Ascending aorta (tissue), 2 donors: ENCODE measurements at regions not wholly inside any gene's neighbourhood (a gene's known extent, or its start where the extent isn't known, plus 50 kb on each side); places are given as distances from the start of the nearest gene placed in this dataset.

Source experiments
- DNase-seq, 2 donors: peaks; one replicate each; pipeline ENCODE4 v3.0.0-alpha.2; 2019; ENCODE audit warnings: low spot score in 2 of 2
- H3K27ac ChIP-seq, 2 donors: fragments of 200-600 bp; sonication (generic); one replicate each; pipeline ENCODE4 v1.5.1; 2016 to 2017; ENCODE audit warnings: mild to moderate bottlenecking in 1 of 2
- H3K27me3 ChIP-seq: fragments of 200-600 bp; sonication (generic); one replicate; pipeline ENCODE4 v1.5.1; 2017
- H3K36me3 ChIP-seq, 2 donors: fragments of 200-600 bp; sonication (generic); one replicate each; pipeline ENCODE4 v1.5.1; 2016
- H3K4me1 ChIP-seq, 2 donors: fragments of 200-600 bp; sonication (generic); one replicate each; pipeline ENCODE4 v1.5.1; 2016 to 2017; ENCODE audit warnings: mild to moderate bottlenecking in 1 of 2
- H3K4me3 ChIP-seq, 2 donors: fragments of 200-600 bp; sonication (generic); one replicate each; pipeline ENCODE4 v1.5.1; 2016 to 2017; ENCODE audit warnings: mild to moderate bottlenecking in 1 of 2
- H3K9me3 ChIP-seq, 2 donors: fragments of 200-600 bp; sonication (generic); one replicate each; pipeline ENCODE4 v1.5.1; 2016
- CTCF ChIP-seq, 3 experiments: fragments of 200-600 bp in 2 of 3; fragments of 450-650 bp in 1 of 3; sonication (generic) in 2 of 3; IDR thresholded peaks; one replicate each; pipeline ENCODE4 v1.5.1; 2016 to 2019; ENCODE audit warnings: antibody characterized with exemption in 3 of 3, mild to moderate bottlenecking in 1 of 3, moderate library complexity in 1 of 3
- intact Hi-C: fragments of 100-400 bp; cut with DNase I; formaldehyde crosslinking; loops from one replicate; pipeline ENCODE4 v1.15.1; 2023

- H3K27me3 ChIP-seq = no peaks in the 10 kb centered on the region
- intact Hi-C loops = no loop called here
- DNase-seq = no peak
- no peaks in the 10 kb centered on the region for H3K36me3 ChIP-seq
- H3K27ac ChIP-seq = peak overlapping the region; percentile 34 to 64
- TF ChIP-seq CTCF (IDR thresholded peaks at IDR 0.05) = no peak
- H3K9me3 ChIP-seq = no peaks in the 10 kb centered on the region
- H3K4me1 ChIP-seq = peaks cover 0 to 8% of the 10 kb centered on the region in 2 donors
- no peak overlapping the region for H3K4me3 ChIP-seq
These were observed 104.9 kb upstream of the KCND2 start for GRCh38 chr7:120168066-120168465.

- H3K27me3 ChIP-seq = no peaks in the 10 kb centered on the region
- intact Hi-C loops = no loop called here
- peaks cover 0 to 10% of the 10 kb centered on the region in 2 donors for H3K4me1 ChIP-seq
- no peak for TF ChIP-seq CTCF (IDR thresholded peaks at IDR 0.05)
- H3K36me3 ChIP-seq = no peaks in the 10 kb centered on the region
- H3K27ac ChIP-seq = peak overlapping the region in 1 of 2 donors; percentile 42
- H3K9me3 ChIP-seq = no peaks in the 10 kb centered on the region
- no peak for DNase-seq
- H3K4me3 ChIP-seq = no peak overlapping the region
These were observed 102.8 kb upstream of the KCND2 start for GRCh38 chr7:120169996-120170783.

DNA sequence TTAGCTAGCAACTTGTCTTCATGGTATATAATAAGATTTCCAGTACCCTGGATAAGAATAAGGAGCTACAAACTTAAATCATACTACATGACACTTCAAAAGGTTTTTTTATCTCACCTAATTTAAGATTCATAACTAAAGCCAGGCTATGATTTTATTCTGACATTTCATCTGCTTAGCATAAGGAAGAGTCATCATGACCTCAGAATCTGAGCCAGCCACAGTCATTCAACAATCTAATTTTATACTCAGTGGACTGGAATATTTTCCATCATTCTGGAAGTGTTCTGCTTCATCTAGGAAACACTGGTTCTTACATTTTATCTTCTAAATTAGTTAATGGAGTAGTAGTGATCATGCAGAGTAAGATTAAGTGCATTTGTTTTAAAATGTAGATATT, 102.1 kb upstream of the KCND2 start:
- DNase-seq = no peak
- Histone ChIP-seq H3K36me3 (no peaks in the 10 kb centered on the region), H3K27ac (peak overlapping the region in 1 of 2 donors; percentile 42)

DNA sequence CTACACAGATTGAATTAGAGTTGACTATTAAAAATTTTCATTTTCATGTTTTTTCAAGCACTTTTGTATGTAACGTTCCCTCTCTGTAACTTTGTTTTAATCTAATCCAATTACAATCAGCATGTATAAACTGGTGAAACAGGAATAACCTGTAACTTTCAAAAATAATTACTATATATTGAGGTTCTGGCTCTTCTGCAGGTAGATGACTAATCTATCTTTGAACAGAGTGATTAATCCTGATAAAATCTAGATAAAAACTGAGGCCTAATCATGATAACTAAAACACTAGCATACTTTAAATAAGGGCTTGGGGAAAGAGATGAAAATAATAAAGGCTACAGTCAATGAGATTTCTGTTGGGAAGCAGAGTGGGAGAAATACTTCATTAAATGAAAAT, 101.6 kb upstream of the KCND2 start:
- intact Hi-C loops = no loop called here
- H3K4me1 ChIP-seq = peaks cover 0 to 10% of the 10 kb centered on the region in 2 donors
- no peak overlapping the region for H3K4me3 ChIP-seq
- no peaks in the 10 kb centered on the region for H3K27me3 ChIP-seq
- no peaks in the 10 kb centered on the region for H3K36me3 ChIP-seq
- TF ChIP-seq CTCF (IDR thresholded peaks at IDR 0.05) = no peak
- H3K9me3 ChIP-seq = no peaks in the 10 kb centered on the region
- no peak for DNase-seq
- H3K27ac ChIP-seq = peak overlapping the region; percentile 42 to 60

More for the DNA sequence above, 102.1 kb upstream of the KCND2 start:
- no peaks in the 10 kb centered on the region for H3K27me3 ChIP-seq
- no peak overlapping the region for H3K4me3 ChIP-seq
- intact Hi-C loops = no loop called here
- no peaks in the 10 kb centered on the region for H3K9me3 ChIP-seq
- H3K4me1 ChIP-seq = peaks cover 0 to 10% of the 10 kb centered on the region in 2 donors
- TF ChIP-seq CTCF (IDR thresholded peaks at IDR 0.05) = no peak

- no peaks in the 10 kb centered on the region for H3K27me3 ChIP-seq
- H3K27ac ChIP-seq = peak overlapping the region; percentile 15 to 48
- H3K4me3 ChIP-seq = no peak overlapping the region
- no peaks in the 10 kb centered on the region for H3K36me3 ChIP-seq
- no peak for TF ChIP-seq CTCF (IDR thresholded peaks at IDR 0.05)
- intact Hi-C loops = no loop called here
- DNase-seq = no peak
- no peaks in the 10 kb centered on the region for H3K4me1 ChIP-seq
- H3K9me3 ChIP-seq = no peaks in the 10 kb centered on the region
These were observed 92.8 kb upstream of the KCND2 start for GRCh38 chr7:120180221-120180620.
